Breast epithelium (tissue), 3 donors: ENCODE measurements at regions not wholly inside any gene's neighbourhood (a gene's known extent, or its start where the extent isn't known, plus 50 kb on each side); places are given as distances from the start of the nearest gene placed in this dataset.

Experiments used
- POLR2A ChIP-seq: fragments of 450-650 bp; IDR thresholded peaks from one replicate; pipeline ENCODE4 v1.6.1; 2016; ENCODE audit warnings: antibody characterized with exemption, mild to moderate bottlenecking, moderate library complexity
- POLR2AphosphoS5 ChIP-seq, 3 donors: sonication (generic); formaldehyde crosslinking; IDR thresholded peaks; one replicate each; pipeline ENCODE4 v1.6.1; 2017; ENCODE audit warnings: antibody characterized with exemption in 3 of 3
- TF ChIP-seq, protein P1 (sequence below), 3 donors: fragments of 450-650 bp; IDR thresholded peaks; one replicate each; pipeline ENCODE4 v1.5.1; 2016 to 2017; ENCODE audit warnings: antibody characterized with exemption in 3 of 3, mild to moderate bottlenecking in 3 of 3, moderate library complexity in 3 of 3

DNA sequence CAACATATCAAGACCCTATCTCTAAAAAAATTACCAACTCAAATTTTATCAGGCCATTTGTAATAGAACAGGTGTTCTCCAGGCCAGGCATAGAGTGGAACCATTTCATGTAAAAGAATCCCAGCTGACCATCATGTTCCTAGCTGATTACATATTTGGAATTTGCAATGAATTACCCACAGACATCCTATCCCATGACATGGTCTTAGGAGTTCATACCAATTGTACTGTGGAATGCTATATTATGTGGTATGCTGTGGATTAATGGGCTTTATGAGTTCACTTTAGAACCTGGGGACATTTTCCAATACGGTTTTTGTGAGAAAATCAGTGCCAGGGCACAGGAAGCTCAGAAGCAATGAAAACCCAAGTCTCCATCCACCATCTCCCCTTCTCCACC, 110.3 kb downstream of the ZNF281 start:
- TF ChIP-seq, protein P1, sequence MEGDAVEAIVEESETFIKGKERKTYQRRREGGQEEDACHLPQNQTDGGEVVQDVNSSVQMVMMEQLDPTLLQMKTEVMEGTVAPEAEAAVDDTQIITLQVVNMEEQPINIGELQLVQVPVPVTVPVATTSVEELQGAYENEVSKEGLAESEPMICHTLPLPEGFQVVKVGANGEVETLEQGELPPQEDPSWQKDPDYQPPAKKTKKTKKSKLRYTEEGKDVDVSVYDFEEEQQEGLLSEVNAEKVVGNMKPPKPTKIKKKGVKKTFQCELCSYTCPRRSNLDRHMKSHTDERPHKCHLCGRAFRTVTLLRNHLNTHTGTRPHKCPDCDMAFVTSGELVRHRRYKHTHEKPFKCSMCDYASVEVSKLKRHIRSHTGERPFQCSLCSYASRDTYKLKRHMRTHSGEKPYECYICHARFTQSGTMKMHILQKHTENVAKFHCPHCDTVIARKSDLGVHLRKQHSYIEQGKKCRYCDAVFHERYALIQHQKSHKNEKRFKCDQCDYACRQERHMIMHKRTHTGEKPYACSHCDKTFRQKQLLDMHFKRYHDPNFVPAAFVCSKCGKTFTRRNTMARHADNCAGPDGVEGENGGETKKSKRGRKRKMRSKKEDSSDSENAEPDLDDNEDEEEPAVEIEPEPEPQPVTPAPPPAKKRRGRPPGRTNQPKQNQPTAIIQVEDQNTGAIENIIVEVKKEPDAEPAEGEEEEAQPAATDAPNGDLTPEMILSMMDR (IDR thresholded peaks at IDR 0.05) = no peak
- no peak for TF ChIP-seq POLR2A
- no peak for TF ChIP-seq POLR2AphosphoS5 (IDR thresholded peaks at IDR 0.05)
